HCT116 (cell line): ENCODE measurements at regions not wholly inside any gene's neighbourhood (a gene's known extent, or its start where the extent isn't known, plus 50 kb on each side); places are given as distances from the start of the nearest gene placed in this dataset.
A peak's percentile ranks its signal among the peaks of the same experiment; 100 is the strongest.

Source experiments
- ATAC-seq: fragments of 200-7000 bp; cut with Tn5 transposase; 2 replicates; pipeline ENCODE4 v1.9.1; 2020; ENCODE audit warnings: mild to moderate bottlenecking, moderate library complexity
- BruUV-seq: library from RNA; stranded (reverse); fragments of 400-500 nt; replicated peaks from 2 replicates; lab custom pipeline; 2021; lab: Mats Ljungman, UMichigan
- CTCF ChIA-PET: fragments of 300-600 bp; sonication (Branson Sonifier 250); formaldehyde crosslinking; loops from one replicate; lab custom pipeline; 2021; ENCODE audit warnings: antibody characterized with exemption; lab: Charles Lee
- POLR2A ChIA-PET: fragments of 300-600, 350-600 bp; sonication (Branson Sonifier 250); formaldehyde crosslinking; loops from one replicate; lab custom pipeline; 2021; ENCODE audit warnings: antibody characterized with exemption; lab: Charles Lee
- RAD21 ChIA-PET, 2 experiments: fragments of 300-600 bp; sonication (Branson Sonifier 250); formaldehyde crosslinking; loops; one replicate each; lab custom pipeline; 2023; ENCODE audit warnings: low total read pairs in 2 of 2; ENCODE audit not compliant: uncharacterized antibody in 2 of 2, unreplicated experiment in 2 of 2, low non-redundant PET in 1 of 2; lab: Charles Lee
- DNase-seq: peaks from one replicate; pipeline ENCODE4 v3.0.0-alpha.2; 2010; ENCODE audit warnings: low read depth, low spot score
- H2AFZ ChIP-seq: fragments of 200-600 bp; shearing (Covaris generic), sonication (generic); 2 replicates; pipeline ENCODE4 v1.6.1; 2017; ENCODE audit warnings: low read depth, mixed run types, mixed read lengths, antibody characterized with exemption, low read length; ENCODE audit not compliant: poor library complexity, severe bottlenecking
- H3K27ac ChIP-seq: 2 replicates; pipeline ENCODE4 v1.5.1; 2012; ENCODE audit warnings: low read depth, low read length
- H3K27me3 ChIP-seq: fragments of 200-600 bp; sonication (generic); 2 replicates; pipeline ENCODE4 v1.6.1; 2016; ENCODE audit warnings: mixed run types, low read length, mixed read lengths; ENCODE audit not compliant: insufficient read depth
- H3K36me3 ChIP-seq, 2 experiments: fragments of 200-500 bp in 1 of 2; fragments of 200-600 bp in 1 of 2; sonication (Bioruptor generic) in 1 of 2; sonication (generic) in 1 of 2; 2 replicates each; pipeline versions ENCODE4 v1.5.1 to v1.6.1; 2014 to 2016; ENCODE audit warnings: low read length in 2 of 2, inconsistent platforms in 1 of 2, mixed read lengths in 1 of 2, mixed run types in 1 of 2; ENCODE audit not compliant: insufficient read depth in 2 of 2, control insufficient read depth in 1 of 2
- H3K4me1 ChIP-seq, 2 experiments: fragments of 200-600 bp in 1 of 2; sonication (generic) in 1 of 2; 2 replicates each; pipeline versions ENCODE4 v1.5.1 to v1.6.1; 2012 to 2017; ENCODE audit warnings: low read length in 2 of 2, inconsistent platforms in 1 of 2, mild to moderate bottlenecking in 1 of 2, mixed read lengths in 1 of 2, mixed run types in 1 of 2, moderate library complexity in 1 of 2; ENCODE audit not compliant: insufficient read depth in 2 of 2, control insufficient read depth in 1 of 2
- H3K4me2 ChIP-seq: fragments of 200-600 bp; sonication (generic); 2 replicates; pipeline ENCODE4 v1.6.1; 2017; ENCODE audit warnings: mixed run types, low read length, mixed read lengths
- H3K4me3 ChIP-seq, 2 experiments: fragments of 200-600 bp in 1 of 2; sonication (generic) in 1 of 2; replicated peaks in 1 of 2; 2 replicates each; pipeline ENCODE4 v1.5.1; 2011 to 2016; ENCODE audit warnings: low read length in 2 of 2, control low read depth in 1 of 2, low read depth in 1 of 2, mild to moderate bottlenecking in 1 of 2, mixed read lengths in 1 of 2, mixed run types in 1 of 2
- H3K79me2 ChIP-seq: fragments of 200-600 bp; sonication (generic); 2 replicates; pipeline ENCODE4 v1.6.1; 2017; ENCODE audit warnings: mild to moderate bottlenecking, mixed run types, low read length, moderate library complexity, mixed read lengths; ENCODE audit not compliant: insufficient read depth
- H3K9ac ChIP-seq: fragments of 200-600 bp; sonication (generic); 2 replicates; pipeline ENCODE4 v1.6.1; 2016; ENCODE audit warnings: low read length, mixed read lengths
- H3K9me2 ChIP-seq: fragments of 200-600 bp; sonication (generic), shearing (Covaris generic); 2 replicates; pipeline ENCODE4 v1.6.1; 2017; ENCODE audit warnings: mixed run types, mild to moderate bottlenecking, moderate library complexity; ENCODE audit not compliant: insufficient read depth
- H3K9me3 ChIP-seq, 2 experiments: fragments of 200-500 bp in 1 of 2; fragments of 200-600 bp in 1 of 2; sonication (Bioruptor generic) in 1 of 2; sonication (generic) in 1 of 2; 2 replicates each; pipeline ENCODE4 v1.6.1; 2014 to 2017; ENCODE audit warnings: low read length in 2 of 2, mixed read lengths in 2 of 2, inconsistent platforms in 1 of 2, low read depth in 1 of 2, mild to moderate bottlenecking in 1 of 2, mixed run types in 1 of 2, moderate library complexity in 1 of 2; ENCODE audit not compliant: control insufficient read depth in 1 of 2, insufficient read depth in 1 of 2
- H4K20me1 ChIP-seq: fragments of 200-600 bp; sonication (generic), shearing (Covaris generic); 2 replicates; pipeline ENCODE4 v1.6.1; 2017; ENCODE audit warnings: mixed run types, mild to moderate bottlenecking, moderate library complexity; ENCODE audit not compliant: insufficient read depth
- CBX3 ChIP-seq: IDR thresholded peaks from 2 replicates; pipeline ENCODE4 v1.6.1; 2012; ENCODE audit warnings: low read depth
- EZH2 ChIP-seq: fragments of 200-600 bp; sonication (generic); IDR thresholded peaks from 2 replicates; pipeline ENCODE4 v1.6.1; 2017; ENCODE audit warnings: antibody characterized with exemption, mixed run types
- MAX ChIP-seq: IDR thresholded peaks from 2 replicates; pipeline ENCODE4 v1.6.1; 2012
- POLR2AphosphoS5 ChIP-seq: IDR thresholded peaks from 2 replicates; pipeline ENCODE4 v1.6.1; 2011; ENCODE audit warnings: mild to moderate bottlenecking, low read depth, low read length, moderate library complexity
- SP1 ChIP-seq: IDR thresholded peaks from 2 replicates; pipeline ENCODE4 v1.6.1; 2012; ENCODE audit warnings: low read depth
- TCF7L2 ChIP-seq: IDR thresholded peaks from 2 replicates; pipeline ENCODE4 v1.7.0; 2011; ENCODE audit warnings: borderline replicate concordance, inconsistent platforms; ENCODE audit not compliant: insufficient read depth, insufficient read length; ENCODE audit errors: extremely low read depth
- YY1 ChIP-seq: IDR thresholded peaks from 2 replicates; pipeline ENCODE4 v1.6.1; 2011; ENCODE audit warnings: low read length, low read depth, moderate library complexity, mild to moderate bottlenecking; ENCODE audit not compliant: insufficient replicate concordance; ENCODE audit errors: extremely low read depth
- intact Hi-C: fragments of 100-400 bp; cut with micrococcal nuclease; formaldehyde crosslinking; loops from 2 replicates; pipeline ENCODE4 v1.10.0; 2022
- TF ChIP-seq, protein P1 (sequence below): IDR thresholded peaks from 2 replicates; pipeline ENCODE4 v1.6.1; 2012
- TF ChIP-seq, protein P2 (sequence below), 3 experiments: fragments of 200-600 bp in 1 of 3; sonication (generic) in 1 of 3; IDR thresholded peaks in 2 of 3; conservative IDR thresholded peaks in 1 of 3; 2 replicates each; pipeline ENCODE4 v1.5.1; 2012 to 2017; ENCODE audit warnings: low read depth in 2 of 3, low read length in 2 of 3, antibody characterized with exemption in 1 of 3, borderline replicate concordance in 1 of 3, control low read depth in 1 of 3, mild to moderate bottlenecking in 1 of 3, mixed read lengths in 1 of 3, mixed run types in 1 of 3, moderate library complexity in 1 of 3; ENCODE audit not compliant: insufficient read depth in 1 of 3

DNA sequence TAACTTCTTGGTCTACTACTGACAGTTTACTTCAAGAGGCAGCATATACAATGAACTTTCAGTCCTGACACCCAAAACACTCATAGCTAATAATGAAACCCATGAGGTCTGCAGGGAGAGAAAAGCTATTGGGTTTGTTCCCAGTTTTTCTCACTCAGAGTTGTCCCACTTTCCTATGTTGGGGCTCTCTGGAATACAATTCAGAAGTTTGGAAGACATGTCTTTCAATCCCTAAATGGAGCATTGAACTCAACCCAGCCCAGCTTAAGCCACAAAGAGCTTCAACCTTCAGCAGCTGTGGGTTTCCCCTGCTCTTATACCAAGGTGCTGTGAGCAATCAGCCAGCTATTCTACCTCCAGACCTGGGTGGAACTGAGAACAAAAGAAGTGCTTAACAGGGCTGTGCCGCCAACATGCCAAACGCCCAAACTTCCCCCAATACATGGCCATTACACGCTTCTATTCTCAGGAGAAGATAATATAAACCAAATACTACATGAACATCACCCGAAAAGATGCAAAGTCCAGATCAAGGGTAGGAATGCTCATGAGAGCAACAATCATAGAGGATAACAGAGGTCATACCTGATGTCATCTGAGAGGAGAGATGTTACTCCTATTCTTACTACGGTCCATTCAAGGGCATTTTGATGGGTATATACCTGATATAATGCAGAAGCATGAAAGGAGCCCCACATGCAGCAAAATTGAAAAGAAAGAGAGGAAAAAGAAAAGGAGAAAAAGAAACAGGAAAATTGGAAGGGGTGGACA is 131.2 kb upstream of the TGFBR2 start:
- TF ChIP-seq, protein P1, sequence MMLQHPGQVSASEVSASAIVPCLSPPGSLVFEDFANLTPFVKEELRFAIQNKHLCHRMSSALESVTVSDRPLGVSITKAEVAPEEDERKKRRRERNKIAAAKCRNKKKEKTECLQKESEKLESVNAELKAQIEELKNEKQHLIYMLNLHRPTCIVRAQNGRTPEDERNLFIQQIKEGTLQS: no peak
- no peak for TF ChIP-seq MAX
- TF ChIP-seq, protein P2, sequence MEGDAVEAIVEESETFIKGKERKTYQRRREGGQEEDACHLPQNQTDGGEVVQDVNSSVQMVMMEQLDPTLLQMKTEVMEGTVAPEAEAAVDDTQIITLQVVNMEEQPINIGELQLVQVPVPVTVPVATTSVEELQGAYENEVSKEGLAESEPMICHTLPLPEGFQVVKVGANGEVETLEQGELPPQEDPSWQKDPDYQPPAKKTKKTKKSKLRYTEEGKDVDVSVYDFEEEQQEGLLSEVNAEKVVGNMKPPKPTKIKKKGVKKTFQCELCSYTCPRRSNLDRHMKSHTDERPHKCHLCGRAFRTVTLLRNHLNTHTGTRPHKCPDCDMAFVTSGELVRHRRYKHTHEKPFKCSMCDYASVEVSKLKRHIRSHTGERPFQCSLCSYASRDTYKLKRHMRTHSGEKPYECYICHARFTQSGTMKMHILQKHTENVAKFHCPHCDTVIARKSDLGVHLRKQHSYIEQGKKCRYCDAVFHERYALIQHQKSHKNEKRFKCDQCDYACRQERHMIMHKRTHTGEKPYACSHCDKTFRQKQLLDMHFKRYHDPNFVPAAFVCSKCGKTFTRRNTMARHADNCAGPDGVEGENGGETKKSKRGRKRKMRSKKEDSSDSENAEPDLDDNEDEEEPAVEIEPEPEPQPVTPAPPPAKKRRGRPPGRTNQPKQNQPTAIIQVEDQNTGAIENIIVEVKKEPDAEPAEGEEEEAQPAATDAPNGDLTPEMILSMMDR (IDR thresholded peaks at IDR 0.05 in 2 of 3, conservative IDR thresholded peaks at IDR 0.05 in 1 of 3; ENCODE audit: borderline replicate concordance in 1 of 3, insufficient read depth in 1 of 3, low read depth in 2 of 3, low read length in 2 of 3): no peak
- no peak for TF ChIP-seq SP1
- no peak for TF ChIP-seq TCF7L2
- TF ChIP-seq EZH2: no peak
- TF ChIP-seq POLR2AphosphoS5: no peak
- TF ChIP-seq YY1: no peak
- TF ChIP-seq CBX3: no peak
- Histone ChIP-seq H3K4me2 (no peak overlapping the region), H3K4me1 (peaks cover 6 to 8% of the 10 kb centered on the region in 2 experiments; a peak in 3 of 4 replicates), H3K27me3 (no peaks in the 10 kb centered on the region), H4K20me1 (no peaks in the 10 kb centered on the region), H3K4me3 (no peak overlapping the region), H3K27ac (no peak overlapping the region), H3K9me2 (no peaks in the 10 kb centered on the region), H3K36me3 (no peaks in the 10 kb centered on the region), H3K9ac (no peak overlapping the region), H3K9me3 (0 out of 4 replicates have a peak, but pooled peaks cover 0 to 3% of the 10 kb centered on the region in 2 experiments), H3K79me2 (no peaks in the 10 kb centered on the region), H2AFZ (peak overlapping the region; percentile 48)
- ChIA-PET RAD21 (no interaction called here), CTCF (no interaction called here), POLR2A (no interaction called here)
- intact Hi-C loops: no loop called here
- ATAC-seq (no peak), DNase-seq (no peak)
- no TSS peak for BruUV-seq
